ENCODE measurements at regions not wholly inside any gene's neighbourhood (a gene's known extent, or its start where the extent isn't known, plus 50 kb on each side); places are given as distances from the start of the nearest gene placed in this dataset.
"Not testable (repeated sequence)": the region's sequence is repeated elsewhere in the genome, so short reads cannot be mapped to it uniquely, and the experiment has no call there.

- no peak overlapping the region for H3K4me3 Mint-ChIP-seq (ENCODE audit: unreplicated experiment)
- H3K36me3 Mint-ChIP-seq (ENCODE audit: unreplicated experiment), result no peaks in the 10 kb centered on the region
- peaks cover 21% of the 10 kb centered on the region for H3K27me3 Mint-ChIP-seq (ENCODE audit: unreplicated experiment)
- no peak for DNase-seq (ENCODE audit: extremely low spot score, unreplicated experiment)
- no peaks in the 10 kb centered on the region for H3K4me1 Mint-ChIP-seq (ENCODE audit: unreplicated experiment)
- H3K9me3 Mint-ChIP-seq (ENCODE audit: unreplicated experiment), result no peaks in the 10 kb centered on the region
- H3K27ac Mint-ChIP-seq (ENCODE audit: unreplicated experiment), result no peak overlapping the region
- TF ChIP-seq, protein P1, sequence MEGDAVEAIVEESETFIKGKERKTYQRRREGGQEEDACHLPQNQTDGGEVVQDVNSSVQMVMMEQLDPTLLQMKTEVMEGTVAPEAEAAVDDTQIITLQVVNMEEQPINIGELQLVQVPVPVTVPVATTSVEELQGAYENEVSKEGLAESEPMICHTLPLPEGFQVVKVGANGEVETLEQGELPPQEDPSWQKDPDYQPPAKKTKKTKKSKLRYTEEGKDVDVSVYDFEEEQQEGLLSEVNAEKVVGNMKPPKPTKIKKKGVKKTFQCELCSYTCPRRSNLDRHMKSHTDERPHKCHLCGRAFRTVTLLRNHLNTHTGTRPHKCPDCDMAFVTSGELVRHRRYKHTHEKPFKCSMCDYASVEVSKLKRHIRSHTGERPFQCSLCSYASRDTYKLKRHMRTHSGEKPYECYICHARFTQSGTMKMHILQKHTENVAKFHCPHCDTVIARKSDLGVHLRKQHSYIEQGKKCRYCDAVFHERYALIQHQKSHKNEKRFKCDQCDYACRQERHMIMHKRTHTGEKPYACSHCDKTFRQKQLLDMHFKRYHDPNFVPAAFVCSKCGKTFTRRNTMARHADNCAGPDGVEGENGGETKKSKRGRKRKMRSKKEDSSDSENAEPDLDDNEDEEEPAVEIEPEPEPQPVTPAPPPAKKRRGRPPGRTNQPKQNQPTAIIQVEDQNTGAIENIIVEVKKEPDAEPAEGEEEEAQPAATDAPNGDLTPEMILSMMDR (IDR thresholded peaks at IDR 0.05), result no peak
Observed at GRCh38 chr3:137131081-137131480, 173.3 kb downstream of the IL20RB start.

DNA sequence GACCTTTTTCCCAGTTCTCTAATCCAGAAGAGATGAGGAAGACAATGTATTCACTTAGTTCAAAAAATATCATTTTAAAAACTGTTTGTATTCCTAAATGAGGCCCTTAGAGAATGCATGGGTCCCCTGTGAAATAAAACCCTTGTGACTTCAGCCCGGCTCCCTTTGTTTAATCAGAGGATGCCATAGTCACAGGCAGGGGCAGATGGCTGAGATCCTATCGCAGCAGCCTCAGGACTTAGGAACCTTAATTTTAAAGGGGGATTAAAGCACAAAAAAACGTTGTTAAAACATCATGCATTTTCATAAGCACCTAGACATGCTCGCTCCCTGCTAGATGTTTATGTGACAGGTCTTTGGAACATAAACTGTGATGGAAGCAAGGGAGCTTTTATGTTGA is 176.6 kb downstream of the IL20RB start:
- H3K27me3 Mint-ChIP-seq (ENCODE audit: unreplicated experiment), result peaks cover 16% of the 10 kb centered on the region
- TF ChIP-seq, protein P1 (IDR thresholded peaks at IDR 0.05), result no peak
- H3K36me3 Mint-ChIP-seq (ENCODE audit: unreplicated experiment), result no peaks in the 10 kb centered on the region
- H3K4me1 Mint-ChIP-seq (ENCODE audit: unreplicated experiment), result no peaks in the 10 kb centered on the region
- H3K9me3 Mint-ChIP-seq (ENCODE audit: unreplicated experiment), result peaks cover 3% of the 10 kb centered on the region
- H3K4me3 Mint-ChIP-seq (ENCODE audit: unreplicated experiment), result no peak overlapping the region
- DNase-seq (ENCODE audit: extremely low spot score, unreplicated experiment), result no peak
- H3K27ac Mint-ChIP-seq (ENCODE audit: unreplicated experiment), result no peak overlapping the region

GRCh38 chr3:137148406-137148805 is 190.6 kb downstream of the IL20RB start:
- H3K27ac Mint-ChIP-seq (ENCODE audit: unreplicated experiment), result no peak overlapping the region
- H3K9me3 Mint-ChIP-seq (ENCODE audit: unreplicated experiment), result no peaks in the 10 kb centered on the region
- no peak overlapping the region for H3K4me3 Mint-ChIP-seq (ENCODE audit: unreplicated experiment)
- TF ChIP-seq, protein P1 (IDR thresholded peaks at IDR 0.05), result no peak
- no peak for DNase-seq (ENCODE audit: extremely low spot score, unreplicated experiment)
- no peaks in the 10 kb centered on the region for H3K4me1 Mint-ChIP-seq (ENCODE audit: unreplicated experiment)
- H3K36me3 Mint-ChIP-seq (ENCODE audit: unreplicated experiment), result no peaks in the 10 kb centered on the region
- peaks cover 12% of the 10 kb centered on the region for H3K27me3 Mint-ChIP-seq (ENCODE audit: unreplicated experiment)

- TF ChIP-seq, protein P1 (IDR thresholded peaks at IDR 0.05), result no peak
- no peak for DNase-seq (ENCODE audit: extremely low spot score, unreplicated experiment)
- Mint-ChIP-seq H3K27me3 (ENCODE audit: unreplicated experiment) (peaks cover 14% of the 10 kb centered on the region), H3K4me3 (ENCODE audit: unreplicated experiment) (no peak overlapping the region), H3K36me3 (ENCODE audit: unreplicated experiment) (no peaks in the 10 kb centered on the region), H3K4me1 (ENCODE audit: unreplicated experiment) (no peaks in the 10 kb centered on the region), H3K27ac (ENCODE audit: unreplicated experiment) (no peak overlapping the region), H3K9me3 (ENCODE audit: unreplicated experiment) (no peaks in the 10 kb centered on the region)
Observed at GRCh38 chr3:137148917-137149316, 191.1 kb downstream of the IL20RB start.

DNA sequence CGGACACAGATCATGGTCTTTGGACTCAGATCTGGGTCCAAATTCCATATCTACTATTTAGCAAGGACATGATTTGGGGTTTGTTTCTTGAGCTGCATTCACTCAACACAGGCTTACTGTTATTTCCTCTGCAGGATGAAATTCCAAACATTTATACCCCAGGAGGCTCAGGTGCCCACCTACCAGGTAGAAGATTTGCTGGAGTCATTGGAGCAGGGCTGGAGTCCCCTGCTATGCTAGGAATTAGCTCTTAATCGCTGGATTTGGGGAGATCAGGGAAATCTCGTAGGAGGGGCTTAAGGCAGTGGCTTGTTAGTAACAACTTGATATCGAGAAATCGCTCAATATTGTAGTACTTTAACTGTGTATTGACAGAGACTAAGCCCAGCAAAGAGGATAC is 193.0 kb downstream of the IL20RB start:
- H3K27me3 Mint-ChIP-seq (ENCODE audit: unreplicated experiment), result peaks cover 14% of the 10 kb centered on the region
- no peaks in the 10 kb centered on the region for H3K9me3 Mint-ChIP-seq (ENCODE audit: unreplicated experiment)
- no peaks in the 10 kb centered on the region for H3K36me3 Mint-ChIP-seq (ENCODE audit: unreplicated experiment)
- no peak overlapping the region for H3K27ac Mint-ChIP-seq (ENCODE audit: unreplicated experiment)
- DNase-seq (ENCODE audit: extremely low spot score, unreplicated experiment), result no peak
- TF ChIP-seq, protein P1 (IDR thresholded peaks at IDR 0.05), result no peak
- H3K4me1 Mint-ChIP-seq (ENCODE audit: unreplicated experiment), result no peaks in the 10 kb centered on the region
- H3K4me3 Mint-ChIP-seq (ENCODE audit: unreplicated experiment), result no peak overlapping the region

DNA sequence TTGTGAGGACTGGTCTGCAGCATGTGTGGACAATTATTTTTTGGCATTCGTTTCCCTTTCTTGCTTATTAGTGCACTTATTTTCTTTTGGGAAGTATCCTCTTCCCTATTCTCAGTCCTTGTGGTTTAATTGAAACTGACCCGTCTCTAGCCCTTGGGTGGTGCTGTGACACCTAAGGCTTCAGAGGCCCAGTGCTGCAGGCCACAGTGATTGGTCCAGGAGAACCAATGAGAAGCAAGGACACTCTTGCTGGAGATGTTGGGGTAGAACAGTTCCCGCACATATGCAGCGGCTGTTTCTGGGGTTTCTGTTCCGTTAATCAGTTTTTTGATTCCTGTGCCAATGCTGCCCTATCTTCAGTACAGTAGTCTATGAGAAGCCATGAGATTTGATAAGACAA is 195.3 kb downstream of the IL20RB start:
- not testable (repeated sequence) for H3K9me3 Mint-ChIP-seq (ENCODE audit: unreplicated experiment); H3K4me1 Mint-ChIP-seq (ENCODE audit: unreplicated experiment); H3K27ac Mint-ChIP-seq (ENCODE audit: unreplicated experiment); H3K4me3 Mint-ChIP-seq (ENCODE audit: unreplicated experiment); H3K36me3 Mint-ChIP-seq (ENCODE audit: unreplicated experiment); DNase-seq (ENCODE audit: extremely low spot score, unreplicated experiment); H3K27me3 Mint-ChIP-seq (ENCODE audit: unreplicated experiment)
